IPS DF 6.9 (cell line): ENCODE measurements at regions not wholly inside any gene's neighbourhood (a gene's known extent, or its start where the extent isn't known, plus 50 kb on each side); places are given as distances from the start of the nearest gene placed in this dataset.

Experiments used
- DNase-seq: peaks from one replicate; pipeline ENCODE4 v3.0.0-alpha.2; 2013; ENCODE audit warnings: low read depth, low spot score
- H3K27ac ChIP-seq: one replicate; pipeline ENCODE4 v1.5.1; 2013; ENCODE audit warnings: low read length, control low read depth
- H3K27me3 ChIP-seq: 2 replicates; pipeline ENCODE4 v1.6.1; 2013; ENCODE audit warnings: mild to moderate bottlenecking, low read length; ENCODE audit not compliant: control insufficient read depth, insufficient read depth
- H3K36me3 ChIP-seq: 2 replicates; pipeline ENCODE4 v1.6.1; 2013; ENCODE audit warnings: low read length; ENCODE audit not compliant: control insufficient read depth, insufficient read depth
- H3K4me1 ChIP-seq: 2 replicates; pipeline ENCODE4 v1.6.1; 2013; ENCODE audit warnings: low read length; ENCODE audit not compliant: control insufficient read depth, insufficient read depth
- H3K4me3 ChIP-seq: 2 replicates; pipeline ENCODE4 v1.5.1; 2013; ENCODE audit warnings: mild to moderate bottlenecking, low read length
- H3K9me3 ChIP-seq: 2 replicates; pipeline ENCODE4 v1.6.1; 2013; ENCODE audit warnings: low read length, inconsistent platforms; ENCODE audit not compliant: control insufficient read depth, insufficient read depth
- WGBS: extraction: QIAGEN DNeasy Blood & Tissue Kit; methylation state at CpG from one replicate; pipeline ENCODE4 v1.1.7; 2013; ENCODE audit warnings: mixed read lengths, missing lambda C conversion rate; ENCODE audit not compliant: insufficient read length, insufficient coverage; 5-methylcytosine and 5-hydroxymethylcytosine counted together

DNA sequence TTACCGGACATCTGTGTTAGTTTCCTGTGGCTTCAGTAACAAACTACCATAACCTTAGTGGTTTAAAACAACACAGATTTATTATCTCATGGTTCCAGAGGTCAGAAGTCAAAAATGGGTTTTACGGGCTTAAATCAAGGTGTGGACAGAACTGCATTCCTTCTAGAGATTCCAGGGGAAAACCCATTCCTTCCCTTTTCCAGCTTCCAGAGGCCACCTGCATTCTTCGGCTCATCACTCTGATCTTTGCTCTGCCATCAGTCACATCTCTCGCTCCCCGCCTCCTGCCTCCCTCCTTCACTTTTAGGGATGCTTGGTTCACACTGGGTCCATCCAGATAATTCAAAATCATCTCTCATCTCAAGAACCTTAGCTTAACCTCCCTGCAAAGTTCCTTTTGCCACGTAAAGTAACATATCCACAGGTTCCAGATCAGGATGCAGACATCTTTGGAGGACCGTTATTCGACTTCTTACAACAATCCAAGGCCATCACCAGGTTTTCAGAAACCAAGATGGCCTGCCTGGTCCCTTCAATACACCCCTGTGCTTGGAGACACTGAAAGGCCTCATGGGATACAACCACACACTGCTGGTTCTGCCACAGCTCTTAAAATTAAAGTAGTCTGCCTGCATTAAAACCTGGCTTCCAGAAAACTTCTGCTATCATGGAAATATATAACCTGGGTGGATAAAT lies 225.9 kb upstream of the MYO3A start:
- WGBS, result no CpG with 5 or more reads among the region's 8 CpGs
- Histone ChIP-seq H3K27me3 (no peaks in the 10 kb centered on the region), H3K27ac (no peak overlapping the region), H3K36me3 (no peaks in the 10 kb centered on the region), H3K4me3 (no peak overlapping the region), H3K4me1 (no peaks in the 10 kb centered on the region), H3K9me3 (no peaks in the 10 kb centered on the region)
- DNase-seq, result no peak

DNA sequence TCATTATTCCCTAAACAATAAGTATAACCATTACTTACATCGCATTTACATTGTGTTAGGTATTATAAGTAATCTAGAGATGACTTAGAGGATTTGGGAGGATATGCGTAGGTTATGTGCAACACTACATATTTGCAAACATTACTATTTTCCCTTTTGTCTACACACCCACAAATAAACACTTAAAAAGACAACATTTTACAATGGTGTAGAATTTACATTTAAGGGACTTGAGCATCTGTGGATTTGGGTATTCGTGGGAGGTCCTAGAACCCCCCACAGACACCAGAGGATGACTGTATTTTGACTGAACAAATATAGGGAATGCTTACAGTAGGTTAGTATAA lies 220.2 kb upstream of the MYO3A start:
- no peaks in the 10 kb centered on the region for H3K36me3 ChIP-seq
- no peaks in the 10 kb centered on the region for H3K4me1 ChIP-seq
- no peaks in the 10 kb centered on the region for H3K9me3 ChIP-seq
- no CpG with 5 or more reads among the region's 3 CpGs for WGBS
- no peak for DNase-seq
- H3K4me3 ChIP-seq, result no peak overlapping the region
- H3K27ac ChIP-seq, result no peak overlapping the region
- no peaks in the 10 kb centered on the region for H3K27me3 ChIP-seq

DNA sequence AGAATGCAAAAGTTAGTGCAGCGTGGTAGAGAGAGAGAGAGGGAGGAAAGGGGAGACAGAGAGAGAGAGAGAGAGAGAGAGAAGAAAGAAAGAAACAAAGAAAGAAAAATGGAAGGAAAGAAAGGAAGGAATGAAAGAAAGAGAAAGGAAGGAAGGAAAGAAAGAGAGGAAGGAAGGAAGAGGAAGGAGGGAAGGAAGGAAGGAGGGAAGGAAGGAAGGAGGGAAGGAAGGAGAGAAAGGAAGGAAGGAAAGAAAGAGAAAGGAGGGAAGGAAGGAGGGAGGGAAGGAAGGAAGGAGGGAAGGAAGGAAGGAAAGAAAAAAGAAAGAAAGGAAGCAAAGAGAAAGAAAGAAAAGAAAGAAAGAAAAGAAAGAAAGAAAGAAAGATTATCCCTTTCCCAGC lies 209.8 kb upstream of the MYO3A start:
- WGBS, result no CpG with 5 or more reads among the region's 1 CpG
- Histone ChIP-seq H3K9me3 (no peaks in the 10 kb centered on the region), H3K4me1 (no peaks in the 10 kb centered on the region), H3K27me3 (no peaks in the 10 kb centered on the region), H3K36me3 (no peaks in the 10 kb centered on the region), H3K27ac (no peak overlapping the region), H3K4me3 (no peak overlapping the region)
- DNase-seq, result no peak

DNA sequence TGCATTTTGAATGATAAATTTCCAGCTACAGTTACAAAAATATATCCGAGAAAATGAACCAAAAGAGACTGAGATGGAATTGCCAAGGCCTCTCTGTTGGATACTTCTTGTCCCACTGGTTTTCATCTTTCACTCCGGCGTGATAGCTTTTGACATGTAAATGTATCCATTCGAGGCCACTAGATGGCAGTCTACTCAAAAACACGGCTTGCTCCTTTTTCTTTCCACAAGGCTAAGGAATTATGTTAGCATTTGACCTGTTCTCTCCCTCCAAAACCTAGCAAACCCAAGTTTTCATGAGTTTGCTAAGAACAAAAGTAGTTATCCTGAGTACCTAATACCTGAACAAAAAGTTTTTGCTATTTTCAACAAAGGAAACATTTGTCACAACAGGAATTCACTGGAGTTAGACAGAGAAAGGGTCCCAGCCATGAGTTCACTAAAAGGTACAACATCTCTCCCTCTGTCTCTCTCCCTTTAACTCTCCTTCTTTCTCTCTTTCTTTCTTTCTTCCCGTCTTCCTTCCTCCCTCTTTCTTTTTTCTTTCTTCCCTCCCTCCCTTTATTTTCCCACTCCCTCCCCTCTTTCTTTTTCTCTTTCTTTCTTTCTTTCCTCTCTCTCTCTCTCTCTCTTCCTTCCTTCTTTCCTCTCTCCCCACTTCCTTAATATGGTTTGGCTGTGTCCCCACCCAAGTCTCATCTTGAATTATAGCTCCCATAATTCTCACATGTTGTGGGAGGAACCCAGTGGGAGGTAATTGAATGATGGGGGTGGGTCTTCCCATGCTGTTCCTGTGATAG lies 207.9 kb upstream of the MYO3A start:
- Histone ChIP-seq H3K4me1 (no peaks in the 10 kb centered on the region), H3K27me3 (no peaks in the 10 kb centered on the region), H3K27ac (no peak overlapping the region), H3K4me3 (no peak overlapping the region), H3K9me3 (no peaks in the 10 kb centered on the region), H3K36me3 (no peaks in the 10 kb centered on the region)
- peak; percentile 47 for DNase-seq
- WGBS, result 91% methylated on average over 1 of the region's 6 CpGs

DNA sequence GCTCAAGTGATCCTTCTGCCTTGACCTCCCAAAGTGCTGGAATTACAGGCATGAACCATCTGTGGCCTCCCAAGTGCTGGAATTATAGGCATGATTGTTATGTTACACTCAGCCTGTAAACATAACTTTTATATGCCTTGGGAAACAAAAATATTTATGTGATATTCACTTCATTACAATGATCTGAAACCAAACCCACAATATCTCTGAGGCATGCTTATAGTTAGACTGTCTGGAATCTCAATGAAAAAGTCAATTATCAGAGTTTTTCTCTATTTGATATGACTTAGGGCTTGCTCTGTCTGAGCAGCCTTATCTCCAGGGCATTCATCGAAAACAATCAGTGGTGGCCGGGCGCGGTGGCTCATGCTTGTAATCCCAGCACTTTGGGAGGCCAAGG lies 195.3 kb upstream of the MYO3A start:
- no peak for DNase-seq
- WGBS, result no CpG with 5 or more reads among the region's 4 CpGs
- H3K9me3 ChIP-seq, result no peaks in the 10 kb centered on the region
- no peaks in the 10 kb centered on the region for H3K27me3 ChIP-seq
- H3K36me3 ChIP-seq, result no peaks in the 10 kb centered on the region
- no peaks in the 10 kb centered on the region for H3K4me1 ChIP-seq
- H3K27ac ChIP-seq, result no peak overlapping the region
- H3K4me3 ChIP-seq, result no peak overlapping the region

DNA sequence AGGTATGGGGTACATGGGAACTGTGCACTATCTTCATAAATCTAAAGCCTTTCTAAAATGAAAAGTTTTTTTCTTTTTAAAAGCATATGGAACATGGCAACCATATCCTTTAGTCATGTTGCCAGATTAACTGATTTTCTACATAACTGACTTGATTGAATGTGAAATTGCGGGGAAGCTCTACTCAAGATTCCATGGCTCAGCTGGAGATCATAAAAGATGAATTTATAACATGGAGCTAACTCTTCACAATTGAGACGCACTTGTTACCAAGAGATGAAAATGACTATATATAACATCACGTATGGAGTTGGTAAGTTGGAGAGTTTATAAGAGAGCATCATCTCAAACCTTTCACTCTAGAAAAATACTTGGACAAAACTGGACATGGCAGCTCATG lies 190.2 kb upstream of the MYO3A start:
- H3K4me1 ChIP-seq, result no peaks in the 10 kb centered on the region; the same call in 1 of the 2 replicates
- no peak overlapping the region for H3K27ac ChIP-seq
- DNase-seq, result no peak
- H3K9me3 ChIP-seq, result no peaks in the 10 kb centered on the region
- H3K4me3 ChIP-seq, result no peak overlapping the region
- no CpG with 5 or more reads among the region's 3 CpGs for WGBS
- no peaks in the 10 kb centered on the region for H3K27me3 ChIP-seq
- H3K36me3 ChIP-seq, result no peaks in the 10 kb centered on the region

DNA sequence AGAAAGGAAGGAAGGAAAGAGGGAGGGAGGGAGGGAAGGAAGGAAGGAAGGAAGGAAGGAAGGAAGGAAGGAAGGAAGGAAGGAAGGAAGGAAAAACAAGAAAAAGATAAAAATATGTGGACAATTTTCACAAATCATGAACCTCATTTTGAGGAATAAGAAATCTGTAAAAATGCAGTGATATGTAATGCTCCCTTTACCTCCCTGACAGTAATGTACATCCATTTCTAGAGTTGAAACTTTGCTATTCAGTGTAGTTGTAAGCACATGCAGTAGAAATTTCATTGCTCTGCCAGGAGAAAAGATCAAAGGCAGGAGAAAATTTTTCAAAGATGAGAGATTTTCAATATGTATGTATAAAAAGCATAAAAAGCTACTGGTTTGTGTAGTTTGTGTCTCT lies 189.5 kb upstream of the MYO3A start:
- Histone ChIP-seq H3K36me3 (no peaks in the 10 kb centered on the region), H3K4me1 (no peaks in the 10 kb centered on the region; the same call in 1 of the 2 replicates), H3K27me3 (no peaks in the 10 kb centered on the region), H3K27ac (no peak overlapping the region), H3K4me3 (no peak overlapping the region), H3K9me3 (no peaks in the 10 kb centered on the region)
- no peak for DNase-seq

DNA sequence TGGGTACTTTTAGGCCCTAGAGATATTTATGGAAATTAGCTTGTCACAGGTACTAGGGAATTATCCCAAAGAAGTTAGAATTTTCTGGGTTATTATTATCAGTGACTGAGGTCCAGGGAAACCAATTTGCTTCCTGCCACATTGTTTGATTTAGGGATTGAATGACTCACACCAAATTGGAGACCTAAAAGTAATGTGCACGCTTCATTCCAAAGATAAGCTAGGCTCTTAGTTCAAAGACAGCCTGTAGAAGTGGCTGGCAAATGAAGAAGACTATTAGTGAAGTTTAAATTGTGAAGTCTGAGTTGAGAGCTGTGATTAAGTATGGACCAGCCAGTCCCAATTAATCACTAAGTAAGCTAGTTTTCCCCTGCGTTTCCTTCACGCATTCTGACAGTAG lies 188.1 kb upstream of the MYO3A start:
- Histone ChIP-seq H3K4me1 (no peaks in the 10 kb centered on the region; the same call in 1 of the 2 replicates), H3K36me3 (no peaks in the 10 kb centered on the region), H3K27me3 (no peaks in the 10 kb centered on the region; the same call in 1 of the 2 replicates), H3K9me3 (no peaks in the 10 kb centered on the region), H3K27ac (no peak overlapping the region), H3K4me3 (no peak overlapping the region)
- WGBS, result no CpG with 5 or more reads among the region's 3 CpGs
- no peak for DNase-seq

DNA sequence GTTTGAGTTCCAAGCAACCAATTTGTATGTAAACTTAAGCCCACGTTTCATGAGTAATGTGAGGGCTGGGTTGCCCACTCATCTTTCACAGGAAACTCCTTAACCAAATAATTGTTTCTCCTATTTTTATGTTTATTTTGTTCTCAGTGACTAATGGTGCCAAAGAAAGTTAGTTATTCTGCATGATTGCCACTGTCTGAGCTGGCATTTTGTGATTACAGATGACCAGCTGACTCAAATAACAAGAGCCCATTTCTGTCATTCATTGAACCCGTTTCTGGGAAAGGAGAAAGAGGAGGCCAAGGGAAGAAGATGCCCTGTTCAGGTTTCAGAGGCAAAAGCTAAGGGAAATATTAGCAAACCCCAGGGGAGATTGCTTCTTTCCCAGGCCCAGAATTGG lies 186.9 kb upstream of the MYO3A start:
- H3K4me3 ChIP-seq, result no peak overlapping the region
- no peak for DNase-seq
- H3K9me3 ChIP-seq, result no peaks in the 10 kb centered on the region
- H3K27ac ChIP-seq, result no peak overlapping the region
- no CpG with 5 or more reads among the region's 2 CpGs for WGBS
- H3K4me1 ChIP-seq, result no peaks in the 10 kb centered on the region; the same call in 1 of the 2 replicates
- no peaks in the 10 kb centered on the region for H3K36me3 ChIP-seq
- no peaks in the 10 kb centered on the region; the same call in 1 of the 2 replicates for H3K27me3 ChIP-seq

DNA sequence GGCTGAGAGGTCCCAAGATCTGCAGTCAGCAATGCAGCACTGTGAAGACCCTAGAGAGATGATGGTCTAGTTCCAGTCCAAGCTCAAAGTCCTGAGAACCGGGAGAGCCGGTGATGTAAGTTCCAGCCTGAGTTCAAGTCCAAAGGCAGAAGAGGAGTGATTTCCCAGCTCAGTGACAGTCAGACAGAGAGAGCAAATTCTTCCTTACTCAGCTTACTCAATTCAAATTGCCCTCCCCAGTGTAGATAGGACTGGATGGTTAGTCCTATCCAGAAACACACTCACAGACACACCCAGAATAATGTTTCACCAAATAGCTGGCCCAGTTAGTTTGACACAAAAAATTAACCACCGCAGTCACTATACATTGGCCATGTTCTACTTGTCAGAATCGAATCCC lies 185.5 kb upstream of the MYO3A start:
- no peak for DNase-seq
- no peak overlapping the region for H3K27ac ChIP-seq
- no CpG with 5 or more reads among the region's 4 CpGs for WGBS
- H3K4me3 ChIP-seq, result no peak overlapping the region
- no peaks in the 10 kb centered on the region; the same call in 1 of the 2 replicates for H3K4me1 ChIP-seq
- no peaks in the 10 kb centered on the region; the same call in 1 of the 2 replicates for H3K27me3 ChIP-seq
- no peaks in the 10 kb centered on the region for H3K9me3 ChIP-seq
- no peaks in the 10 kb centered on the region for H3K36me3 ChIP-seq

DNA sequence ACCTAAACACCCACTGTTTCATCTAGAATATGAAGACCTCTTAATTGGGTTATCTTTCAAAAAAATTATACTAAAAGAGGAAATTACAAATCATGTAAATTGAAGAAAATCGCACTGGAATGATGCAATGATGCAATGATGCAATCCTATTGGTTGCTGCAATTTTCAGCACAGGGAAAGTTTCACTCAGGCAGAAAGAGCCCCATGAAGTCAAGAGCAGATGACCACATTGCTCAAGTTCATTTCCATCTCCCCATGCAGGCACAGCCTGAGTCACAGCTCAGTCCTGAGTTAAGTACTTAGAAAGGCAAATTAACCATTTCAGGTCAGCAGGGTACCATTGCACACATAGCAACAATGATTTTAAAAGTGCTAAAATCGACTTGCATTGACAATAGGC lies 180.3 kb upstream of the MYO3A start:
- DNase-seq, result no peak
- H3K27ac ChIP-seq, result no peak overlapping the region
- H3K27me3 ChIP-seq, result no peaks in the 10 kb centered on the region; the same call in 1 of the 2 replicates

More for the DNA sequence above, 180.3 kb upstream of the MYO3A start:
- Histone ChIP-seq H3K9me3 (no peaks in the 10 kb centered on the region), H3K4me1 (no peaks in the 10 kb centered on the region), H3K4me3 (no peak overlapping the region), H3K36me3 (no peaks in the 10 kb centered on the region)
- no CpG with 5 or more reads among the region's 2 CpGs for WGBS
